PC-9 (cell line): ENCODE measurements at regions not wholly inside any gene's neighbourhood (a gene's known extent, or its start where the extent isn't known, plus 50 kb on each side); places are given as distances from the start of the nearest gene placed in this dataset.

Experiments used
- BruUV-seq: library from RNA; stranded (reverse); fragments of 400-500 nt; replicated peaks from 2 replicates; lab custom pipeline; 2021; lab: Mats Ljungman, UMichigan
- CTCF ChIA-PET: fragments of 300-600 bp; sonication (Branson Sonifier 250); formaldehyde crosslinking; loops from one replicate; lab custom pipeline; 2022; ENCODE audit warnings: antibody characterized with exemption; lab: Charles Lee
- POLR2A ChIA-PET: fragments of 300-600 bp; sonication (Branson Sonifier 250); formaldehyde crosslinking; loops from one replicate; lab custom pipeline; 2022; ENCODE audit warnings: antibody characterized with exemption; ENCODE audit not compliant: unreplicated experiment; lab: Charles Lee
- DNase-seq, 2 experiments: peaks; one replicate each; pipeline versions ENCODE4 v3.0.0 to v3.0.0-alpha.2; 2015 to 2022; ENCODE audit warnings: mixed read lengths in 1 of 2
- H2AFZ ChIP-seq: fragments of 200-600 bp; sonication (generic); 2 replicates; pipeline ENCODE4 v1.8.1; 2017; ENCODE audit warnings: antibody characterized with exemption
- H3F3A ChIP-seq: fragments of 200-600 bp; sonication (generic); 2 replicates; pipeline ENCODE4 v1.8.1; 2017; ENCODE audit warnings: antibody characterized with exemption, mild to moderate bottlenecking, low read depth; ENCODE audit not compliant: insufficient read depth
- H3K27ac ChIP-seq: fragments of 200-600 bp; sonication (generic); 2 replicates; pipeline ENCODE4 v1.6.1; 2016; ENCODE audit warnings: mixed run types
- H3K27me3 ChIP-seq: fragments of 200-600 bp; sonication (generic); 2 replicates; pipeline ENCODE4 v1.6.1; 2016; ENCODE audit warnings: low read depth, mixed run types; ENCODE audit not compliant: insufficient read depth
- H3K36me3 ChIP-seq: fragments of 200-600 bp; sonication (generic); 2 replicates; pipeline ENCODE4 v1.6.1; 2016; ENCODE audit warnings: low read depth, mixed run types
- H3K4me1 ChIP-seq: fragments of 200-600 bp; sonication (generic); replicated peaks from 2 replicates; pipeline ENCODE4 v1.6.1; 2016; ENCODE audit warnings: mixed run types; ENCODE audit not compliant: insufficient read depth
- H3K4me2 ChIP-seq: fragments of 200-600 bp; sonication (generic); 2 replicates; pipeline ENCODE4 v1.6.1; 2017; ENCODE audit warnings: mixed run types
- H3K4me3 ChIP-seq: fragments of 200-600 bp; sonication (generic); 2 replicates; pipeline ENCODE4 v1.6.1; 2016; ENCODE audit warnings: mixed run types
- H3K79me2 ChIP-seq: fragments of 200-600 bp; sonication (generic); 2 replicates; pipeline ENCODE4 v1.6.1; 2017; ENCODE audit warnings: low read depth, mixed run types
- H3K9me2 ChIP-seq: fragments of 200-600 bp; sonication (generic); 2 replicates; pipeline ENCODE4 v1.8.1; 2017; ENCODE audit warnings: mild to moderate bottlenecking; ENCODE audit not compliant: insufficient read depth
- H3K9me3 ChIP-seq: fragments of 200-600 bp; sonication (generic); 2 replicates; pipeline ENCODE4 v1.8.1; 2016; ENCODE audit warnings: low read depth; ENCODE audit not compliant: insufficient read depth
- H4K20me1 ChIP-seq: fragments of 200-600 bp; sonication (generic); 2 replicates; pipeline ENCODE4 v1.8.1; 2017; ENCODE audit not compliant: insufficient read depth
- CTCF ChIP-seq: fragments of 200-600 bp; sonication (generic); conservative IDR thresholded peaks from 2 replicates; pipeline ENCODE4 v1.6.1; 2017; ENCODE audit warnings: mixed run types, antibody characterized with exemption, mild to moderate bottlenecking, moderate library complexity
- EZH2 ChIP-seq: fragments of 200-600 bp; sonication (generic); IDR thresholded peaks from 2 replicates; pipeline ENCODE4 v1.8.0; 2017; ENCODE audit warnings: antibody characterized with exemption, low read depth
- intact Hi-C: fragments of 100-400 bp; cut with micrococcal nuclease; formaldehyde crosslinking; loops from one replicate; pipeline ENCODE4 v1.10.0; 2022; ENCODE audit not compliant: unreplicated experiment

GRCh38 chr5:57817924-57818323 is 335.3 kb upstream of the ACTBL2 start:
- intact Hi-C loops: loop anchor here (2.0 kb wide), 6 partner anchors 23 to 519 kb away; no protein-coding TSS in a partner anchor

GRCh38 chr5:57817001-57817453 is 334.4 kb upstream of the ACTBL2 start:
- Histone ChIP-seq H3K27ac (peak overlapping the region; percentile 73), H3K4me2 (no peak overlapping the region)

More at GRCh38 chr5:57817924-57818323, 335.3 kb upstream of the ACTBL2 start:
- peak overlapping the region; percentile 73 for H3K27ac ChIP-seq
- H3K79me2 ChIP-seq: no peaks in the 10 kb centered on the region
- no peaks in the 10 kb centered on the region for H4K20me1 ChIP-seq
- H3K4me3 ChIP-seq: no peak overlapping the region
- DNase-seq: no peak
- peaks cover 18% of the 10 kb centered on the region; the same call in 1 of the 2 replicates for H3F3A ChIP-seq
- 0 out of 2 replicates have a peak, but pooled peaks cover 3% of the 10 kb centered on the region for H3K36me3 ChIP-seq
- H3K9me3 ChIP-seq: peaks cover 47% of the 10 kb centered on the region
- no peak overlapping the region for H3K4me2 ChIP-seq
- H3K9me2 ChIP-seq: no peaks in the 10 kb centered on the region
- CTCF ChIA-PET: no interaction called here
- no peak overlapping the region for H2AFZ ChIP-seq
- no TSS peak for BruUV-seq
- TF ChIP-seq EZH2 (no peak), CTCF (no peak)
- POLR2A ChIA-PET: interaction anchor here (0.7 kb wide), 1 partner anchor 83 kb away, joined by 3 read pairs; no protein-coding TSS in a partner anchor
- H3K4me1 ChIP-seq: peaks cover 23% of the 10 kb centered on the region
- H3K27me3 ChIP-seq: no peaks in the 10 kb centered on the region

GRCh38 chr5:57816108-57816507 is 333.5 kb upstream of the ACTBL2 start:
- H3K27me3 ChIP-seq: no peaks in the 10 kb centered on the region
- no TSS peak for BruUV-seq
- ChIA-PET CTCF (interaction anchor here (0.7 to 2.4 kb wide), 4 partner anchors 37 to 318 kb away, joined by 3 to 10 read pairs (median 5); no protein-coding TSS in a partner anchor), POLR2A (interaction anchor here (0.6 to 1.5 kb wide), 7 partner anchors 8 to 644 kb away, joined by 3 to 4 read pairs (median 3); no protein-coding TSS in a partner anchor)
- peak overlapping the region; percentile 73 for H3K27ac ChIP-seq
- H3K9me2 ChIP-seq: no peaks in the 10 kb centered on the region
- H3K4me2 ChIP-seq: peak overlapping the region; percentile 16; the same call in 1 of the 2 replicates
- no peak overlapping the region for H2AFZ ChIP-seq
- no peaks in the 10 kb centered on the region for H3K79me2 ChIP-seq
- no peak overlapping the region for H3K4me3 ChIP-seq
- TF ChIP-seq CTCF (no peak), EZH2 (no peak)
- intact Hi-C loops: loop anchor here (1.0 to 2.0 kb wide), 7 partner anchors 25 to 517 kb away; no protein-coding TSS in a partner anchor
- peak; percentile 51 to 81 for DNase-seq
- peaks cover 22% of the 10 kb centered on the region for H3K4me1 ChIP-seq
- peaks cover 39% of the 10 kb centered on the region for H3K9me3 ChIP-seq
- H3F3A ChIP-seq: peaks cover 18% of the 10 kb centered on the region; the same call in 1 of the 2 replicates
- 0 out of 2 replicates have a peak, but pooled peaks cover 3% of the 10 kb centered on the region for H3K36me3 ChIP-seq
- no peaks in the 10 kb centered on the region for H4K20me1 ChIP-seq

More at GRCh38 chr5:57817001-57817453, 334.4 kb upstream of the ACTBL2 start:
- CTCF ChIA-PET: interaction anchor here (0.7 to 2.4 kb wide), 2 partner anchors 38 to 319 kb away, joined by 7 to 10 read pairs; no protein-coding TSS in a partner anchor
- Histone ChIP-seq H3K9me2 (no peaks in the 10 kb centered on the region), H3K9me3 (peaks cover 44% of the 10 kb centered on the region), H4K20me1 (no peaks in the 10 kb centered on the region), H3K4me3 (no peak overlapping the region), H3F3A (peaks cover 18% of the 10 kb centered on the region; the same call in 1 of the 2 replicates), H2AFZ (peak overlapping the region; percentile 13; the same call in 1 of the 2 replicates), H3K79me2 (no peaks in the 10 kb centered on the region), H3K4me1 (peaks cover 22% of the 10 kb centered on the region), H3K36me3 (0 out of 2 replicates have a peak, but pooled peaks cover 3% of the 10 kb centered on the region), H3K27me3 (no peaks in the 10 kb centered on the region)
- no TSS peak for BruUV-seq
- POLR2A ChIA-PET: interaction anchor here (0.6 to 0.7 kb wide), 7 partner anchors 9 to 373 kb away, joined by 3 to 11 read pairs (median 4); no protein-coding TSS in a partner anchor
- no peak for TF ChIP-seq CTCF
- TF ChIP-seq EZH2: no peak
- intact Hi-C loops: loop anchor here (2.0 kb wide), 6 partner anchors 24 to 518 kb away; no protein-coding TSS in a partner anchor
- DNase-seq: peak in 1 of 2 experiments; percentile 60
